ENCODE measurements at regions not wholly inside any gene's neighbourhood (a gene's known extent, or its start where the extent isn't known, plus 50 kb on each side); places are given as distances from the start of the nearest gene placed in this dataset.

GRCh38 chr2:38509947-38510326 lies 92.8 kb downstream of the HNRNPLL start:
- no peak for DNase-seq (ENCODE audit: low read depth in 2 of 3, low spot score in 2 of 3)

- no peak for DNase-seq (ENCODE audit: low read depth in 2 of 3, low spot score in 2 of 3)
These were observed 93.3 kb downstream of the HNRNPLL start for GRCh38 chr2:38509314-38509946.

- peak; percentile 36 to 70 (median 37) for DNase-seq (ENCODE audit: low read depth in 2 of 3, low spot score in 2 of 3)
These were observed 94.3 kb downstream of the HNRNPLL start for GRCh38 chr2:38508311-38509039.

DNA sequence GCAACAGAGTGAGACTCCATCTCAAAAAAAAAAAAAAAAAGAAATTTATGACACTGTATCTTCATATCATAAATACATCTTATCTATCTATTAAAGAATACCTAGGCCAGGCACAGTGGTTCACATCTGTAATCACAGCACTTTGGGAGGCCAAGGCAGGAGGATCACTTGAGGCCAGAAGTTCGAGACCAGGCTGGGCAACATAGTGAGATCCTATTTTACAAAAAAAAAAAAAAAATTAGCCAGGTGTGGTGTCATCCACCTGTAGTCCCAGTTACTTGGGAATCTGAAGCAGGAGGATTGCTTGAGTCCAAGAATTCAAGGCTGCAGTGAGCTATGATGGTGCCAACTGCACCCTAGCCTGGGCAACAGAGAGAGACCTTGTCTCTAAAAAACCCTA lies 95.0 kb downstream of the HNRNPLL start:
- no peak for DNase-seq (ENCODE audit: low read depth in 2 of 3, low spot score in 2 of 3)

GRCh38 chr2:38505779-38506178 lies 96.9 kb downstream of the HNRNPLL start:
- DNase-seq (ENCODE audit: low read depth in 2 of 3, low spot score in 2 of 3): no peak

DNA sequence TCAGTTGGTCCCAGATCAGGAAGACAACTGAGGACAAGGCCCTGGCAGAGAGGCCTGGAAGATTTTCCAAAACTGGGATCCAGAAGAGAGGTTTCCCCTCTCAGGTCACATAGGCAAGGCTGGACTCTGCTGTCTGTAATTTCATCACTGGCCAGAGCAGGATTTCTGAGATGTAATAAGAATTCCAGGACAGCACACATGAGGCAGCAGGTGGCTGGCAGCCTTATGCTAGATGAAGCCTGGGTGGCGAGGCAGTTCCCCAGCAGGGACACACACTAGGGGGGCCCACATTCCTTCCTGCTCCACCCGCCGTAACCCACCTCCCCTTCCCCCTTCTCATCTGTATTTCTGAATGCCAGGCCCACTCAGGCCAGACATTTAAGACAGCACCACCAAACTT lies 98.6 kb downstream of the HNRNPLL start:
- no peak for DNase-seq (ENCODE audit: low read depth in 2 of 3, low spot score in 2 of 3)

DNA sequence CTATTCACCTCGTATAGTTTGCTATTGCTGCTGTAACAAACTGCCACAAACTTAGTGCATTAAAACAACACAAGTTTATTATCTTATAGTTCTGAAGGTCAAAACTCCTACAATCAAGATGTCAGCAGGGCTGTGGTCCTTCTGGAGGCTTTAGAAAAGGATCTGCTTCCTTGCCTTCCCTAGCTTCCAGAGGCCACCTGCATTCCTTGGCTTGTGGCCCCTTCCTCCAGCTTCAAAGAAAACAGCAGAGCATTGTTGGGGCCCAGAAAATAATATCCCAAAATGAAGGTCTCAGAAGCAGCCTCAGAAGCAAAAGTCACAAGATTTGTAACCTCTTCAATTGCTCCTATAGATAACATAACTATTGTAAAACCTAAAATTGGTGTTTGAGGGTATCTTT lies 100.6 kb downstream of the HNRNPLL start:
- DNase-seq (ENCODE audit: low read depth in 2 of 3, low spot score in 2 of 3): no peak

DNA sequence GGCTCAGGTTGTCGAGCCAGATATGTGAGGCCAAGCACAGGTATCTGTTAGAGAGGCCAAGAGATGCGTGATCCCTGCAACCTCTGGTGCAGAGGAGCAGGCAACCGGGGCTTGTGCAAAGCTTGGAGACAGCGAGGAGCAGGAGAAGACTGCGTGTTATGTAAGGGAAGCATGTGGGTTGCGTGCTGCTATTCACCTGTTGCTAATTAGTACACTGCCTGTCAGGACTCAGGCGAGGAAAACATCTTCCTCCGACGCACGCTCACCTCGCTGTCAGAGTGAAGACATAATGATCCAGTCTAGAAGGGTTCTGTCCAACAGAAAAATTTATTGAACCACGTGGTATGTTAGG lies 102.5 kb downstream of the HNRNPLL start:
- DNase-seq (ENCODE audit: low read depth in 2 of 3, low spot score in 2 of 3): no peak

GRCh38 chr2:38499548-38500282 lies 103.0 kb downstream of the HNRNPLL start:
- DNase-seq (ENCODE audit: low read depth in 2 of 3, low spot score in 2 of 3): no peak

GRCh38 chr2:38498045-38498481 lies 104.7 kb downstream of the HNRNPLL start:
- DNase-seq (ENCODE audit: low read depth in 2 of 3, low spot score in 2 of 3): no peak

GRCh38 chr2:38497670-38498037 lies 105.1 kb downstream of the HNRNPLL start:
- no peak for DNase-seq (ENCODE audit: low read depth in 2 of 3, low spot score in 2 of 3)

DNA sequence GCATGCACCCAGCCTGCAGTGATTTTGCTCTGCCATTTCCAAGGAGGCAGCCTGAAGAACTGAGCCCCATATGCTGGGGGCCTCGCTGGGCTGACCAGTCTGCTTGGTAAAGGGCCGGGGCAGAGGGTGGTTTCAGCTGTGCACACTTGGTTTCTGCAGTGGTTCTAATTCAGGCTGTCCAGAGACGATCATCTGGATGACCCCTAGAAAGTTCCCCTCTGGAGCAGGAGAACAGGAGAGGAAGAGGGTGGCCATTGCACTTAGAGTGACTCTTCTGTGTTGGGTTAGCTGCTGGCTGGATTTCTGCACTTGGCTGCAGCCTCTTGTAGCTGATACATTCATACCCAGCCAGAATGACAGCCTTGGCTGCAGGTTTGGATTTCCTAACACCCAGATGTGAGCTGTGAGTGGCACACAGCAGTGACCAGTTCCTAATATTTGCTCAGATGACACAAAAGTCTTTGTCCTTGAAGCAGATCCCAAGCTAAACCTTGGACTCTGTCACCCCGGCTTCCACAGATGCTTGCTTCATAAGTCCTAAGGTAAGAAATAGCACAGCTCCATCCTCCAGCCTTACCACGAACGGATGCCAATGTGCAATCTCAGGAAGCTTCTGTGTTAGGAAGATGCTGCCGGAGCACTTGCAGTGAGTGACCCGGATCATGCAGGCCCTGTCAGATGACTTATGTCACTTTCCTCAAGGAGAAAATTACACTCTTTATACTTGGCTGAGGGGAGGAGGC lies 105.6 kb downstream of the HNRNPLL start:
- no peak for DNase-seq (ENCODE audit: low read depth in 2 of 3, low spot score in 2 of 3)

DNA sequence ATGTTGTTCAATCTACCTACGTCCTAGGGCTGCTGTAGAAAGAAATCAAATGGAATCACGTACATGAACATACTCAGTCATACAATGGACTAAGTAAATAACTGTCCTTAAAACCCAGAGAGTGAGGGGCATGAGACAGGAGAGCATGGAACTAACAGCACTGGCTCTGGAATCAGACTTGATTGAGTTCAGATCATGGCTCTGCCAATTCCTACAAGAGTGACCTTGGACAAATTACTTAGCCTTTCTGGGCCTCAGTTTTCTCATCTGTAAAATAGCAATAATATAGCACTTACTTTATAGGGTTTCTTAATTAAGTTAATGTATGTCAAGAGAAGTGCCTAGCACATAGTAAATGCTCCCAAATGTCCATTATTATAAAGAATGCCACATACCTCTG lies 106.8 kb downstream of the HNRNPLL start:
- no peak for DNase-seq (ENCODE audit: low read depth in 2 of 3, low spot score in 2 of 3)

DNA sequence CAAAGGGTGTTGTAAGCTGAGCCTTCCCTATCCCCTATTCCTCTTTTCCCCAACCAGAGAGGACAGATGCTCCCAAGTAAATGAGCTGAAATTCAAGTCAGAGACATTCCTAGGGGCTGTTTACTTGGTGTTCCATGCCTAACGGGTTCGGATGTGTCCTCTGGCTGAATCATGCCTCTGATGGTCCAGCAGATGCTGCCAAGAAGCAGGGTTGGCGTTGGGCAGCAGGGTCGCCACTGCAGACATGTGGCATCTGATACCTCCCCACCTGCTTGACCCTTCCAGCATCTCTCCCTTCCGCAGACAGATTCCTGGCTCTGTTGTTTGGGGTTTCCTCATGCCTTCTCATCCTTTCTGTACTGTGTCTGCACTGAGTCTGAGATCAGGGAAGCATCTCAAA lies 108.3 kb downstream of the HNRNPLL start:
- DNase-seq (ENCODE audit: low read depth in 2 of 3, low spot score in 2 of 3): no peak

DNA sequence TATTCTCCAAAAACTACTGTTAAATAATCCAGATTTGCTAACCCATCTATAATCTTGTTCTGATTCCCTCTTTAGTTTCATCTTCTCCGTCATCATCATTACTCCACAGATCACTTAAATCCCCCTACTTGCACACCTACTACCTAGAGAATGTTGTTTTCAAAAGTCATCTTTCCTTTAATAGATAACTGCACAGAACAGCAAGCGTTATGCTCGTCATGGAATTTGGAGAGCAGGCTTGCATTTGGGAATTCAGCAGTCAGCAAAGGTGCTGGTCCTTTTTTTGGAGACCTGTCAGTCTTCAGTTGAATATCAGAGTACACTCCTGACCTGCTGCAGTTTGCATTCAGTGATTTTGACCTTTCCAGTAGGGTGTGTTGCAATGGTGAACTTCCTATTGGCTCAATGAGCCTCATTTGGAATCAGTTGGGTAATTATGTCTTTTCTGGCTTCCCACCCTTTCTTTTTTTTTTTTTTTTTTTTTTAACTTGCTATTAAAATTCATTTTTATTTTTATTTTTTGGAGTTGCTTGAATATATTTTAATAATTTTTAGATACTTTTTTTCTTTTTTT lies 110.6 kb downstream of the HNRNPLL start:
- DNase-seq (ENCODE audit: low read depth in 2 of 3, low spot score in 2 of 3): no peak

- DNase-seq (ENCODE audit: low read depth in 2 of 3, low spot score in 2 of 3): no peak
These were observed 111.3 kb downstream of the HNRNPLL start for GRCh38 chr2:38491436-38491835.

DNA sequence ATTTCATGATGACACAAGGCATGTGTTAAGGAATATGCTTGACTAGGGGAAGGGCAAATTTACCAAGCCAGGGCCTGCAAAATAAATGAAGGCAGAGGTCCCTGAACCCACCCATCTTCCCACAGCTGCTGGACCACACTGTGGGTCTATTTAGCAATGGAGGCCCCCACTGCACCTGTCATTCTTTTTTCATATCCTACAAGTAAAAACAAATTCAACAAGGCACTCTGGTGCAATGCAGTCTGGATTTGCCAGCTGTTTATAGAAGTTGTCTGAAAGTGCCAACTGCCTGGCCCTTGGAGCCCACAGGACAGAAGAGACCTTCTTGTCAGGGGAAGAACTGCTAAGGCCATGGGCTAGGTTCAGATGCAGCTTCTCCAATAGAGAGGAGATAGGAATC lies 112.8 kb upstream of the ATL2 start:
- DNase-seq (ENCODE audit: low read depth in 2 of 3, low spot score in 2 of 3): no peak

DNA sequence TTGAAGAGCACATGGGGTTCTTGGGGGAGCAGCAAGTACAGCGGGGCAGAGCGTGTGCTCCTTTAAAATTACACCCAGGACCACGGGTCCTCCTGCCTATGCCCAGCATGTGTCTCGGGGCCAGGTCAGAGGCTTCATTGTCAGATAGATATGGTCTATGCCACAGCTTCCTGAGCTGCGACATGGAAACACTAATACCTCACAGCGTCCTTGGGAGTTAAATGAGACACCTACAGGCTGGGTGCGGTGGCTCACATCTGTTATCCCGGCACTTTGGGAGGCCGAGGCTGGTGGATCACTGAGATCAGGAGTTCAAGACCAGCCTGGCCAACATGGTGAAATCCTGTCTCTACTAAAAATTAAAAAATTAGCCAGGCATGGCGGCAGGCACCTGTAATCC lies 110.8 kb upstream of the ATL2 start:
- no peak for DNase-seq (ENCODE audit: low read depth in 2 of 3, low spot score in 2 of 3)

DNA sequence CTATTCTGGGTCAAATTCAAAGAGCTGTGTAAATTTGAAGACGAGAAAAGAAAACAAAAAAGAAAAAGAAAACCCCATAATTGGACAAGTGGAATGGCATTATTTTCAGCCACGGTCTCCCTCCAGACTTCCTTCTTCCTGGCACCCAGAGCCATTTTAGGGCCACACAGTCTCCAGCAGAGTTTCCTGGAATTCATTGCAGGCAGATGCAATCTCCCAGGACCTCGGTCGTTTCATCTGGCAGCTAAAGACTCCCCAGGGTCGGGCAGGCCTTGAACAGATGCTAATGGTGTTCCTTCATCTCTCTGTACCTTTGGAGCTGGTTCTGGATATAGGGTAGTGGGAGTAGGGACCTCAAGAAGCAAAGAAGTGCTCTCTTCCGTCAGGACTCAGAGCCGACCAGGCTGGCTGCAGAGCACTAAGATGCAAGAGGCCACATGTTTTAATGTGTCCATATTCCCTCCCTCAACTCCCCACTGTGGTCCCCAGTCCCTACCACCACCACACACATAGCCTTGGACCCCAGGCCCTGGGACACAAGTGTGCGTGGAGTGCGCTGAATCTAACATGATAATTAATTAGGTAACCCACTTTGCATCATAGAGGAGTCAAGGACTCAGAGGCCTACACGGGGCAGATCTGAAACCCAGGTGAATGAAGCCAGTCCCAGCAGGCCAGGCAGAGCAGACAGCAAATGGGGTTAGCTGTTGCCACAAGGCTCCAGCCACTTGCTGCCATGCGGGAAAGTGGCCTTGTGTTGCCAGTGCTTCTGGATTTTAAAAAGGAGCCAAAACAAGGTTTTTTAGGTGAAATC lies 109.3 kb upstream of the ATL2 start:
- DNase-seq (ENCODE audit: low read depth in 2 of 3, low spot score in 2 of 3): no peak

GRCh38 chr2:38485734-38486133 lies 108.7 kb upstream of the ATL2 start:
- DNase-seq (ENCODE audit: low read depth in 2 of 3, low spot score in 2 of 3): no peak

GRCh38 chr2:38484957-38485356 lies 107.9 kb upstream of the ATL2 start:
- no peak for DNase-seq (ENCODE audit: low read depth in 2 of 3, low spot score in 2 of 3)
